Endothelial cell of umbilical vein (primary cell): ENCODE measurements at regions not wholly inside any gene's neighbourhood (a gene's known extent, or its start where the extent isn't known, plus 50 kb on each side); places are given as distances from the start of the nearest gene placed in this dataset.

ENCODE experiments used
- EZH2 ChIP-seq: IDR thresholded peaks from 2 replicates; pipeline ENCODE4 v1.6.1; 2012; ENCODE audit warnings: borderline replicate concordance, low read depth, mild to moderate bottlenecking, moderate library complexity, low read length, inconsistent platforms; ENCODE audit not compliant: severe bottlenecking
- FOS ChIP-seq: IDR thresholded peaks from 2 replicates; pipeline ENCODE4 v1.6.1; 2011; ENCODE audit warnings: mild to moderate bottlenecking, low read length, moderate library complexity, borderline replicate concordance; ENCODE audit not compliant: insufficient read depth
- GATA2 ChIP-seq: IDR thresholded peaks from 2 replicates; pipeline ENCODE4 v1.7.0; 2011; ENCODE audit warnings: low read depth, mild to moderate bottlenecking, moderate library complexity, mixed read lengths, low read length; ENCODE audit not compliant: insufficient read length, insufficient read depth
- JUN ChIP-seq: IDR thresholded peaks from 2 replicates; pipeline ENCODE4 v1.6.1; 2011; ENCODE audit warnings: borderline replicate concordance, low read depth; ENCODE audit not compliant: insufficient read length, insufficient read depth
- MYC ChIP-seq: IDR thresholded peaks from one replicate; pipeline ENCODE4 v1.6.1; 2011; ENCODE audit warnings: mild to moderate bottlenecking, low read depth, low read length
- POLR2A ChIP-seq: IDR thresholded peaks from 2 replicates; pipeline ENCODE4 v1.6.1; 2012; ENCODE audit warnings: low read depth, mild to moderate bottlenecking, control low read depth, low read length
- POLR2AphosphoS5 ChIP-seq: IDR thresholded peaks from 2 replicates; pipeline ENCODE4 v1.6.1; 2012; ENCODE audit warnings: low read depth, mild to moderate bottlenecking, control low read depth, low read length, moderate library complexity; ENCODE audit not compliant: insufficient read depth
- TF ChIP-seq, protein P1 (sequence below): IDR thresholded peaks from 2 replicates; pipeline ENCODE4 v1.6.1; 2011; ENCODE audit not compliant: insufficient read depth, insufficient read length
- TF ChIP-seq, protein P2 (sequence below), 2 donors: IDR thresholded peaks; 1 replicate in 1 of 2; 2 replicates in 1 of 2; pipeline ENCODE4 v1.5.1; 2011; ENCODE audit warnings: low read length in 2 of 2, mild to moderate bottlenecking in 2 of 2, moderate library complexity in 2 of 2, control low read depth in 1 of 2, inconsistent platforms in 1 of 2, low read depth in 1 of 2; ENCODE audit not compliant: insufficient read depth in 1 of 2; ENCODE audit errors: extremely low read depth in 1 of 2

GRCh38 chr13:58043971-58044370, 412.4 kb downstream of the PCDH17 start:
- no peak for TF ChIP-seq EZH2
- TF ChIP-seq, protein P1, sequence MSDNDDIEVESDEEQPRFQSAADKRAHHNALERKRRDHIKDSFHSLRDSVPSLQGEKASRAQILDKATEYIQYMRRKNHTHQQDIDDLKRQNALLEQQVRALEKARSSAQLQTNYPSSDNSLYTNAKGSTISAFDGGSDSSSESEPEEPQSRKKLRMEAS: no peak
- TF ChIP-seq, protein P2, sequence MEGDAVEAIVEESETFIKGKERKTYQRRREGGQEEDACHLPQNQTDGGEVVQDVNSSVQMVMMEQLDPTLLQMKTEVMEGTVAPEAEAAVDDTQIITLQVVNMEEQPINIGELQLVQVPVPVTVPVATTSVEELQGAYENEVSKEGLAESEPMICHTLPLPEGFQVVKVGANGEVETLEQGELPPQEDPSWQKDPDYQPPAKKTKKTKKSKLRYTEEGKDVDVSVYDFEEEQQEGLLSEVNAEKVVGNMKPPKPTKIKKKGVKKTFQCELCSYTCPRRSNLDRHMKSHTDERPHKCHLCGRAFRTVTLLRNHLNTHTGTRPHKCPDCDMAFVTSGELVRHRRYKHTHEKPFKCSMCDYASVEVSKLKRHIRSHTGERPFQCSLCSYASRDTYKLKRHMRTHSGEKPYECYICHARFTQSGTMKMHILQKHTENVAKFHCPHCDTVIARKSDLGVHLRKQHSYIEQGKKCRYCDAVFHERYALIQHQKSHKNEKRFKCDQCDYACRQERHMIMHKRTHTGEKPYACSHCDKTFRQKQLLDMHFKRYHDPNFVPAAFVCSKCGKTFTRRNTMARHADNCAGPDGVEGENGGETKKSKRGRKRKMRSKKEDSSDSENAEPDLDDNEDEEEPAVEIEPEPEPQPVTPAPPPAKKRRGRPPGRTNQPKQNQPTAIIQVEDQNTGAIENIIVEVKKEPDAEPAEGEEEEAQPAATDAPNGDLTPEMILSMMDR (IDR thresholded peaks at IDR 0.05; ENCODE audit: extremely low read depth in 1 of 2, insufficient read depth in 1 of 2, low read depth in 1 of 2, low read length in 2 of 2): no peak
- no peak for TF ChIP-seq POLR2AphosphoS5
- no peak for TF ChIP-seq POLR2A
- TF ChIP-seq FOS: no peak
- no peak for TF ChIP-seq GATA2
- TF ChIP-seq MYC: no peak
- TF ChIP-seq JUN: no peak
